ENCODE measurements at regions not wholly inside any gene's neighbourhood (a gene's known extent, or its start where the extent isn't known, plus 50 kb on each side); places are given as distances from the start of the nearest gene placed in this dataset.
"Not testable (repeated sequence)": the region's sequence is repeated elsewhere in the genome, so short reads cannot be mapped to it uniquely, and the experiment has no call there.

DNA sequence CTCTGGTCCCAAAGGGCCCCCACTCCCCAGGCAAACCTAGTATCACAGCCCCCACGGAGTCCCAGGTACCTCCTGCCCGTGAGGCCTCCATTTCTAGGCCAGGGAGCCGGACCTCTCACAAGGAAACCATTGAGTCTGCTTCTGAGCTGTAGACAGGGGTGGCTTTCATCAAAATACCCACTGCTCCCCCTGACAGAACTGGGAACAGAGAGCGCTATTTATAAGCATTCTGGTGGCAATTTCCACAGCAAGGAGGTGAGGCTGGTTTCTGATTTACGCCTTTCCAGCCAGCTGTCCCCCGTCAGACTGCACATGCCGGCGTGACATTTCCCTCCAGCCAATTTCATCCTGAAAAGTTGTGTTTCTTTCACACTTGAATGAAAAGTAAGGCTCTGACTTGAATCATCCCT lies 407.5 kb upstream of the PRKCQ start:
- no peak overlapping the region for H3K4me3 ChIP-seq
- no peak for DNase-seq
- TF ChIP-seq, protein P1, sequence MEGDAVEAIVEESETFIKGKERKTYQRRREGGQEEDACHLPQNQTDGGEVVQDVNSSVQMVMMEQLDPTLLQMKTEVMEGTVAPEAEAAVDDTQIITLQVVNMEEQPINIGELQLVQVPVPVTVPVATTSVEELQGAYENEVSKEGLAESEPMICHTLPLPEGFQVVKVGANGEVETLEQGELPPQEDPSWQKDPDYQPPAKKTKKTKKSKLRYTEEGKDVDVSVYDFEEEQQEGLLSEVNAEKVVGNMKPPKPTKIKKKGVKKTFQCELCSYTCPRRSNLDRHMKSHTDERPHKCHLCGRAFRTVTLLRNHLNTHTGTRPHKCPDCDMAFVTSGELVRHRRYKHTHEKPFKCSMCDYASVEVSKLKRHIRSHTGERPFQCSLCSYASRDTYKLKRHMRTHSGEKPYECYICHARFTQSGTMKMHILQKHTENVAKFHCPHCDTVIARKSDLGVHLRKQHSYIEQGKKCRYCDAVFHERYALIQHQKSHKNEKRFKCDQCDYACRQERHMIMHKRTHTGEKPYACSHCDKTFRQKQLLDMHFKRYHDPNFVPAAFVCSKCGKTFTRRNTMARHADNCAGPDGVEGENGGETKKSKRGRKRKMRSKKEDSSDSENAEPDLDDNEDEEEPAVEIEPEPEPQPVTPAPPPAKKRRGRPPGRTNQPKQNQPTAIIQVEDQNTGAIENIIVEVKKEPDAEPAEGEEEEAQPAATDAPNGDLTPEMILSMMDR (IDR thresholded peaks at IDR 0.05): no peak
- no peaks in the 10 kb centered on the region for H3K36me3 ChIP-seq
- H3K27ac ChIP-seq: no peak overlapping the region
- no peaks in the 10 kb centered on the region for H3K9me3 ChIP-seq
- no peaks in the 10 kb centered on the region for H3K4me1 ChIP-seq
- H3K27me3 ChIP-seq: no peaks in the 10 kb centered on the region
- intact Hi-C loops (cut with DNase I): no loop called here
- H3K9ac ChIP-seq (ENCODE audit: low read depth in 2 of 2, low read length in 2 of 2): no peak overlapping the region

GRCh38 chr10:6986927-6987326 lies 406.9 kb upstream of the PRKCQ start:
- TF ChIP-seq, protein P1 (IDR thresholded peaks at IDR 0.05): no peak
- no peak overlapping the region for H3K9ac ChIP-seq (ENCODE audit: low read depth in 2 of 2, low read length in 2 of 2)
- DNase-seq: no peak
- H3K36me3 ChIP-seq: no peaks in the 10 kb centered on the region
- H3K27me3 ChIP-seq: no peaks in the 10 kb centered on the region
- no peak overlapping the region for H3K4me3 ChIP-seq
- no peaks in the 10 kb centered on the region for H3K4me1 ChIP-seq
- no peaks in the 10 kb centered on the region for H3K9me3 ChIP-seq
- H3K27ac ChIP-seq: no peak overlapping the region
- intact Hi-C loops (cut with DNase I): no loop called here

DNA sequence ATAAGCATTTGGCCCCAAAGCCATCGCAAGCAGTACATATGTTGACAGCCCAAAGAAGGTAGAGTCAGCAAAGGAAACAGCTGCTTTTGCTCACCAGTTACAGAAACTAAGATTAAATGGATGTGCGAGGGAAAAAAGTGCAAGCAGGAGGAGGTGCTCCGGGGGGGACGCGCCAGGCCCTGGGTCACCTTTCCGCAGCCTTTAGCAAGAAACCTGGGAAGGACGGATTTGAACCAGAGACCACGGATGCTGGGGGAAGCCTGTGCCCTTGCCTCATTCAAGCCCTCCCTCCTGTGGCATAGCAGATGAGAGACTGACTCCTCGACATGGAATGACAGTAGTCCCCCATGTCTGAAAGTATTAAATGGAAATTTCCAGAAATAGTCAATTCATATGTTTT lies 405.6 kb upstream of the PRKCQ start:
- intact Hi-C loops (cut with DNase I): no loop called here
- no peak for DNase-seq
- no peaks in the 10 kb centered on the region for H3K9me3 ChIP-seq

GRCh38 chr10:6984971-6985370 lies 404.9 kb upstream of the PRKCQ start:
- Histone ChIP-seq H3K27ac (no peak overlapping the region), H3K4me1 (no peaks in the 10 kb centered on the region), H3K9ac (ENCODE audit: low read depth in 2 of 2, low read length in 2 of 2) (no peak overlapping the region), H3K36me3 (no peaks in the 10 kb centered on the region), H3K27me3 (no peaks in the 10 kb centered on the region), H3K9me3 (no peaks in the 10 kb centered on the region), H3K4me3 (no peak overlapping the region)
- intact Hi-C loops (cut with DNase I): no loop called here
- TF ChIP-seq, protein P1 (IDR thresholded peaks at IDR 0.05): no peak
- DNase-seq: no peak

More for the DNA sequence above, 405.6 kb upstream of the PRKCQ start:
- H3K4me3 ChIP-seq: no peak overlapping the region
- no peak overlapping the region for H3K27ac ChIP-seq
- no peaks in the 10 kb centered on the region for H3K27me3 ChIP-seq
- TF ChIP-seq, protein P1 (IDR thresholded peaks at IDR 0.05): no peak
- H3K4me1 ChIP-seq: no peaks in the 10 kb centered on the region
- no peak overlapping the region for H3K9ac ChIP-seq (ENCODE audit: low read depth in 2 of 2, low read length in 2 of 2)
- H3K36me3 ChIP-seq: no peaks in the 10 kb centered on the region

DNA sequence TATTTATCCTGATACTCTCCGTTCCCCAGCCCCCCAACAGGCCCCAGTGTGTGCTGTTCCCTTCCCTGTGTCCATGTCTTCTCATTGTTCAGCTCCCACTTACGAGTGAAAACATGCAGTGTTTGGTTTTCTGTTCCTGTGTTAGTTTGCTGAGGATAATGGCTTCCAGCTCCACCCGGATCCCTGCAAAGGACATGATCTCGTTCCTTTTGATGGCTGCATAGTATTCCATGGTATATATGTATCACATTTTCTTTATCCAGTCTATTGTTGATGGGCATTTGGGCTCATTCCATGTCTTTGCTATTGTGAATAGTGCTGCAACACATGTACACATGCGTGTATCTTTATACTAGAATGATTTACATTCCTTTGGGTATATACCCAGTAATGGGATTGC lies 403.9 kb upstream of the PRKCQ start:
- H3K9me3 ChIP-seq; H3K36me3 ChIP-seq; H3K9ac ChIP-seq (ENCODE audit: low read depth in 2 of 2, low read length in 2 of 2); H3K27ac ChIP-seq; H3K27me3 ChIP-seq; H3K4me3 ChIP-seq; DNase-seq; H3K4me1 ChIP-seq; intact Hi-C loops (cut with DNase I): not testable (repeated sequence)

DNA sequence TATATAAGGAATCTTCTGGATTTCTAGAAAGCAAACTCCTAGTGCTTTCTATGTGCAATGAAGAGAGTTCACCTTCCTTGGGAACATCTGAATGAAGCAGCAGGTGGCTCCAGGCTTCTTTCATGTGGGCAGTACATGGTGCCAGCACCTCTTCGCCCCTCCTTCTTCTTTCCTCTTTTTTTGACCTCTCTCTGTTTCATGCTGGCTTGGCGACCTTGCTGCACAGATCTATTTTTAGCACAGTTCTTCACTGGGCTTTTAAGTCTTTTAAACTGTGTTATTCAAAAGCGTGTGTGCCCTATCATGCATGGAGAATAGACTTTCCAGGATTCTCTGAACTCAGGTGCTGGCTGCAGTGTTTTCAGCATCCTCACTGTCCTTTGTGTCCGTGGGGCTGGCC lies 400.3 kb upstream of the PRKCQ start:
- no peak overlapping the region for H3K9ac ChIP-seq (ENCODE audit: low read depth in 2 of 2, low read length in 2 of 2)
- no peak for DNase-seq

More for the DNA sequence above, 400.3 kb upstream of the PRKCQ start:
- H3K9me3 ChIP-seq: no peaks in the 10 kb centered on the region
- H3K4me3 ChIP-seq: no peak overlapping the region
- TF ChIP-seq, protein P1 (IDR thresholded peaks at IDR 0.05): no peak
- H3K27me3 ChIP-seq: no peaks in the 10 kb centered on the region
- H3K36me3 ChIP-seq: no peaks in the 10 kb centered on the region
- intact Hi-C loops (cut with DNase I): no loop called here
- no peak overlapping the region for H3K27ac ChIP-seq
- H3K4me1 ChIP-seq: no peaks in the 10 kb centered on the region
